ENCODE measurements at regions not wholly inside any gene's neighbourhood (a gene's known extent, or its start where the extent isn't known, plus 50 kb on each side); places are given as distances from the start of the nearest gene placed in this dataset.

- TF ChIP-seq REST (IDR thresholded peaks at IDR 0.05; ENCODE audit: low read depth, low read length) (no peak), USF2 (IDR thresholded peaks at IDR 0.05; ENCODE audit: borderline replicate concordance, low read depth, low read length) (no peak)
Measured at GRCh38 chr5:20044460-20044859, 56.5 kb upstream of the CDH18 start (continued).

GRCh38 chr5:20041326-20042274 lies 53.6 kb upstream of the CDH18 start:
- Histone ChIP-seq H3K9me3 (no peaks in the 10 kb centered on the region), H3K36me3 (replicated peaks in 1 of 2; ENCODE audit: control insufficient read depth in 1 of 2, insufficient read depth in 2 of 2, low read length in 1 of 2) (no peaks in the 10 kb centered on the region), H3F3A (replicated peaks; ENCODE audit: insufficient read depth) (no peaks in the 10 kb centered on the region), H3K4me3 (ENCODE audit: low read depth in 2 of 2, low read length in 1 of 2) (no peak overlapping the region), H3K4me2 (no peak overlapping the region), H3K27me3 (ENCODE audit: insufficient read depth) (no peaks in the 10 kb centered on the region), H3K79me2 (ENCODE audit: insufficient read depth) (no peaks in the 10 kb centered on the region), H2AFZ (ENCODE audit: low read depth) (no peak overlapping the region), H3K9me2 (no peaks in the 10 kb centered on the region), H3K9ac (no peak overlapping the region), H3K4me1 (ENCODE audit: control insufficient read depth in 1 of 2, insufficient read depth in 2 of 2, low read depth in 1 of 2, low read length in 1 of 2) (no peaks in the 10 kb centered on the region), H4K20me1 (ENCODE audit: insufficient read depth) (no peaks in the 10 kb centered on the region), H3K27ac (ENCODE audit: low read depth in 2 of 2, low read length in 1 of 2) (no peak overlapping the region)
- CTCF ChIA-PET, result interaction anchor here (0.7 kb wide), 1 partner anchor 8 kb away, joined by 3 read pairs; no protein-coding TSS in a partner anchor
- no peak for DNase-seq
- 22% methylated on average over 6 of the region's 6 CpGs for WGBS (ENCODE audit: low lambda C conversion rate)
- no peak for TF ChIP-seq MAX (IDR thresholded peaks at IDR 0.05; ENCODE audit: low read depth)
- POLR2A ChIA-PET, result no interaction called here

- Histone ChIP-seq H3K4me2 (no peak overlapping the region), H3K27me3 (ENCODE audit: insufficient read depth) (no peaks in the 10 kb centered on the region), H3K79me2 (ENCODE audit: insufficient read depth) (no peaks in the 10 kb centered on the region), H3K9me2 (no peaks in the 10 kb centered on the region), H4K20me1 (ENCODE audit: insufficient read depth) (no peaks in the 10 kb centered on the region), H3K9me3 (no peaks in the 10 kb centered on the region), H3K9ac (no peak overlapping the region), H3K36me3 (replicated peaks in 1 of 2; ENCODE audit: control insufficient read depth in 1 of 2, insufficient read depth in 2 of 2, low read length in 1 of 2) (no peaks in the 10 kb centered on the region), H3K27ac (ENCODE audit: low read depth in 2 of 2, low read length in 1 of 2) (no peak overlapping the region), H2AFZ (ENCODE audit: low read depth) (no peak overlapping the region), H3F3A (replicated peaks; ENCODE audit: insufficient read depth) (no peaks in the 10 kb centered on the region), H3K4me3 (ENCODE audit: low read depth in 2 of 2, low read length in 1 of 2) (no peak overlapping the region), H3K4me1 (ENCODE audit: control insufficient read depth in 1 of 2, insufficient read depth in 2 of 2, low read depth in 1 of 2, low read length in 1 of 2) (no peaks in the 10 kb centered on the region)
- ChIA-PET CTCF (no interaction called here), POLR2A (no interaction called here)
- DNase-seq, result no peak
- WGBS (ENCODE audit: low lambda C conversion rate), result 40% methylated on average over 4 of the region's 4 CpGs
- no peak for TF ChIP-seq TCF12 (IDR thresholded peaks at IDR 0.05)
- no peak for TF ChIP-seq IRF3 (IDR thresholded peaks at IDR 0.05; ENCODE audit: low read depth, low read length)
Measured at GRCh38 chr5:20040901-20041300, 52.9 kb upstream of the CDH18 start.

Small RNAs in the stretch of these regions (small RNA-seq; reads per million reads assigned to genes)
- gene AC093303.1, result 0 reads per million in 7 experiments
